ENCODE measurements at regions not wholly inside any gene's neighbourhood (a gene's known extent, or its start where the extent isn't known, plus 50 kb on each side); places are given as distances from the start of the nearest gene placed in this dataset.

DNA sequence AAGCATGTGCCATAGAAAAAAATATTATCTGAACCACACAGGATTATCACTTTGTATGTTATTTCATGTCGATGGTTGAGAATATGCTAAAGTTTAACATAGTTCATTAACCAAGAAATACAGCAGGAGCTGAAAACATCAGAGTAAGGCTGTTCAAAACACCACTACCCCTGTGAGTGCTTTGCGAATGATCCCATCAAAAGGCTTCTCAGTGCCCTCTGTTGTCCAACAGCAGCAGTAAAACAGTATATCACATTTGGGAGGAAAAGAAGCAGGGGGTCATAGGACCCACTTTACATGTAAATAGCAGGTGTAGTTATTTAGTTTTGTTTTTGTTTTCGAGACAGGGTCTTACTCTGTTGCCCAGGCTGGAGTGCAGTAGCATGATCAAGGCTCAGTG lies 289.4 kb upstream of the FMN2 start:
- H3K27ac ChIP-seq (ENCODE audit: low read length): no peak overlapping the region
- no peaks in the 10 kb centered on the region for H3K9me2 ChIP-seq (replicated peaks; ENCODE audit: insufficient read depth, low read length)
- TF ChIP-seq, protein P1, sequence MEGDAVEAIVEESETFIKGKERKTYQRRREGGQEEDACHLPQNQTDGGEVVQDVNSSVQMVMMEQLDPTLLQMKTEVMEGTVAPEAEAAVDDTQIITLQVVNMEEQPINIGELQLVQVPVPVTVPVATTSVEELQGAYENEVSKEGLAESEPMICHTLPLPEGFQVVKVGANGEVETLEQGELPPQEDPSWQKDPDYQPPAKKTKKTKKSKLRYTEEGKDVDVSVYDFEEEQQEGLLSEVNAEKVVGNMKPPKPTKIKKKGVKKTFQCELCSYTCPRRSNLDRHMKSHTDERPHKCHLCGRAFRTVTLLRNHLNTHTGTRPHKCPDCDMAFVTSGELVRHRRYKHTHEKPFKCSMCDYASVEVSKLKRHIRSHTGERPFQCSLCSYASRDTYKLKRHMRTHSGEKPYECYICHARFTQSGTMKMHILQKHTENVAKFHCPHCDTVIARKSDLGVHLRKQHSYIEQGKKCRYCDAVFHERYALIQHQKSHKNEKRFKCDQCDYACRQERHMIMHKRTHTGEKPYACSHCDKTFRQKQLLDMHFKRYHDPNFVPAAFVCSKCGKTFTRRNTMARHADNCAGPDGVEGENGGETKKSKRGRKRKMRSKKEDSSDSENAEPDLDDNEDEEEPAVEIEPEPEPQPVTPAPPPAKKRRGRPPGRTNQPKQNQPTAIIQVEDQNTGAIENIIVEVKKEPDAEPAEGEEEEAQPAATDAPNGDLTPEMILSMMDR (IDR thresholded peaks at IDR 0.05; ENCODE audit: low read length): no peak
- no peak overlapping the region for H3K4me2 ChIP-seq (ENCODE audit: low read depth, low read length)
- H3K36me3 ChIP-seq (replicated peaks; ENCODE audit: insufficient read depth, low read length): no peaks in the 10 kb centered on the region
- no peak overlapping the region for H2AFZ ChIP-seq (ENCODE audit: low read length)
- no peaks in the 10 kb centered on the region for H3K79me2 ChIP-seq (ENCODE audit: low read length)
- no peak for DNase-seq
- H3F3A ChIP-seq (ENCODE audit: insufficient read depth, low read length): no peaks in the 10 kb centered on the region
- H4K20me1 ChIP-seq (ENCODE audit: insufficient read depth, low read length): no peaks in the 10 kb centered on the region
- H3K27me3 ChIP-seq (replicated peaks; ENCODE audit: insufficient read depth, low read length): no peaks in the 10 kb centered on the region
- H3K9me3 ChIP-seq (replicated peaks; ENCODE audit: insufficient read depth, low read length): no peaks in the 10 kb centered on the region
- no peak overlapping the region for H3K4me3 ChIP-seq (ENCODE audit: low read length)
- H3K9ac ChIP-seq (ENCODE audit: low read length): no peak overlapping the region
- peaks cover 3% of the 10 kb centered on the region; the same call in 1 of the 2 replicates for H3K4me1 ChIP-seq (ENCODE audit: low read length)

DNA sequence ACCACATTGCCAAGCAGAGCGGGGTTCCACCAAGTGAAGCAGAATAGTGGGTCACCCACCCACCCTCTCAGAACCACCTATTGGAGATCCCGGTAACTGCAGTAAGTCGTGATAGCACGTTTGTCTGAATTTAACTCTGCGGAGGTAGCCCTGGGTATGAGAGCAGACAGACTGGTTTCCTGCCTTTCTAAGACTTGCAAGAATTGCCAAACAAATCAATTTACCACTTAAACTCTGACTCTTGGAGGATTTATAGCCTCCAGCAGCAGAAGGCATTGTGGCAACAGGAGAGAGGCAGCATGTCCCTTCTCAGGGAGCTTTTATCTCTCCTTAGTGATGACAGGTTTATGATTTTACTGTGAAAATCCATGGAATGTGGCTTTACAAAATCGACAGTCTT lies 287.9 kb upstream of the FMN2 start:
- Histone ChIP-seq H3K27ac (ENCODE audit: low read length) (no peak overlapping the region), H3K9ac (ENCODE audit: low read length) (no peak overlapping the region), H3K79me2 (ENCODE audit: low read length) (no peaks in the 10 kb centered on the region), H3K27me3 (replicated peaks; ENCODE audit: insufficient read depth, low read length) (no peaks in the 10 kb centered on the region), H4K20me1 (ENCODE audit: insufficient read depth, low read length) (no peaks in the 10 kb centered on the region), H3K4me2 (ENCODE audit: low read depth, low read length) (no peak overlapping the region), H3K9me2 (replicated peaks; ENCODE audit: insufficient read depth, low read length) (no peaks in the 10 kb centered on the region), H3K4me3 (ENCODE audit: low read length) (no peak overlapping the region), H2AFZ (ENCODE audit: low read length) (no peak overlapping the region), H3K36me3 (replicated peaks; ENCODE audit: insufficient read depth, low read length) (no peaks in the 10 kb centered on the region), H3K4me1 (ENCODE audit: low read length) (peaks cover 3% of the 10 kb centered on the region; the same call in 1 of the 2 replicates), H3K9me3 (replicated peaks; ENCODE audit: insufficient read depth, low read length) (no peaks in the 10 kb centered on the region), H3F3A (ENCODE audit: insufficient read depth, low read length) (no peaks in the 10 kb centered on the region)
- no peak for DNase-seq
- TF ChIP-seq, protein P1 (IDR thresholded peaks at IDR 0.05; ENCODE audit: low read length): no peak
- no peak for TF ChIP-seq EZH2phosphoT487 (IDR thresholded peaks at IDR 0.05; ENCODE audit: low read length)
- no peak for TF ChIP-seq EZH2 (optimal IDR thresholded peaks at IDR 0.05; ENCODE audit: low read depth, low read length)

DNA sequence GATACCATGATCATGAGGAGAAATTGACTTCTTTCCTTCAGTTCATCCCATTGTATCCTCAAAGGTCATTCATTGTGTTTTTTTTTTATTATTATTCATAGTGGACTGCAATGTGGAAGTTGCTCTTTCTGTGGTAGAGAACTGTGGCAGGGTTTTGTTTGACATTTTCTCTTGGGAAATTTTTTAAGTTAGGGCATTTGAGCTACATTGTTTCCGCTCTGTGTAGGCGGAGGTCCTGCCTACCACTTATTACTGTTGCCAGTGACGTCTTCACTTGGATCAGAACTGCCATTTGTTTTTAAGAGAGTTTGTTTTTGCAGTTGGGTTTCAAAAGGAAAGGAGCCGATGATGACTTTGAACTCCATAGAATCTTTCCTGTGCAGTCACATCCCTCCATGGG lies 287.4 kb upstream of the FMN2 start:
- Histone ChIP-seq H3F3A (ENCODE audit: insufficient read depth, low read length) (no peaks in the 10 kb centered on the region), H3K27ac (ENCODE audit: low read length) (no peak overlapping the region), H3K4me2 (ENCODE audit: low read depth, low read length) (no peak overlapping the region), H3K36me3 (replicated peaks; ENCODE audit: insufficient read depth, low read length) (no peaks in the 10 kb centered on the region), H3K9me3 (replicated peaks; ENCODE audit: insufficient read depth, low read length) (no peaks in the 10 kb centered on the region), H3K27me3 (replicated peaks; ENCODE audit: insufficient read depth, low read length) (no peaks in the 10 kb centered on the region), H4K20me1 (ENCODE audit: insufficient read depth, low read length) (no peaks in the 10 kb centered on the region), H3K9me2 (replicated peaks; ENCODE audit: insufficient read depth, low read length) (no peaks in the 10 kb centered on the region), H3K9ac (ENCODE audit: low read length) (no peak overlapping the region), H3K4me1 (ENCODE audit: low read length) (peaks cover 3% of the 10 kb centered on the region; the same call in 1 of the 2 replicates), H3K4me3 (ENCODE audit: low read length) (no peak overlapping the region), H2AFZ (ENCODE audit: low read length) (no peak overlapping the region), H3K79me2 (ENCODE audit: low read length) (no peaks in the 10 kb centered on the region)
- DNase-seq: no peak
- TF ChIP-seq, protein P1 (IDR thresholded peaks at IDR 0.05; ENCODE audit: low read length): no peak

DNA sequence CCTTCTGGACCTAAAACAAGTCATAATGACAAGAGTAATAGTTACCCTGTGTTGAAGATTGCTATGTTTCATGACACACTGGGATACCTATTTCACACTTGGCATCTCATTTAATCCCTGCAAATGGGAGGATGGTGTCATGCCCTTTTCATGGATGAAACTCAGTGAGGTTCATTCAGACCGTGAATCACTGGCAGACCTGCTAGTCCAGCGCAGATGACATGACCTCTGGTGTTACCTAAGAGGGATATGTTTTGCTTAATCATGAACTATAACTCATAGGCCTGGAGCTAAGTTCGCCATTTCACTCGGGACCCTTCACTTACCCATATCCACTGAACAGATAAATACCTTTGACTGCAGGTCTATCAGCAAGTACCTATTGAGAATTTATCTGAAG lies 286.6 kb upstream of the FMN2 start:
- Histone ChIP-seq H3F3A (ENCODE audit: insufficient read depth, low read length) (no peaks in the 10 kb centered on the region), H2AFZ (ENCODE audit: low read length) (no peak overlapping the region), H3K4me2 (ENCODE audit: low read depth, low read length) (no peak overlapping the region), H3K79me2 (ENCODE audit: low read length) (no peaks in the 10 kb centered on the region), H3K27ac (ENCODE audit: low read length) (no peak overlapping the region), H3K9me3 (replicated peaks; ENCODE audit: insufficient read depth, low read length) (no peaks in the 10 kb centered on the region), H3K4me1 (ENCODE audit: low read length) (peaks cover 4% of the 10 kb centered on the region; the same call in 1 of the 2 replicates), H4K20me1 (ENCODE audit: insufficient read depth, low read length) (no peaks in the 10 kb centered on the region), H3K36me3 (replicated peaks; ENCODE audit: insufficient read depth, low read length) (no peaks in the 10 kb centered on the region), H3K27me3 (replicated peaks; ENCODE audit: insufficient read depth, low read length) (no peaks in the 10 kb centered on the region), H3K4me3 (ENCODE audit: low read length) (no peak overlapping the region), H3K9me2 (replicated peaks; ENCODE audit: insufficient read depth, low read length) (no peaks in the 10 kb centered on the region), H3K9ac (ENCODE audit: low read length) (no peak overlapping the region)
- DNase-seq: no peak
- TF ChIP-seq EZH2phosphoT487 (IDR thresholded peaks at IDR 0.05; ENCODE audit: low read length) (no peak), EZH2 (optimal IDR thresholded peaks at IDR 0.05; ENCODE audit: low read depth, low read length) (no peak)
- TF ChIP-seq, protein P1 (IDR thresholded peaks at IDR 0.05; ENCODE audit: low read length): no peak
